ENCODE measurements at regions not wholly inside any gene's neighbourhood (a gene's known extent, or its start where the extent isn't known, plus 50 kb on each side); places are given as distances from the start of the nearest gene placed in this dataset.
"Not testable (repeated sequence)": the region's sequence is repeated elsewhere in the genome, so short reads cannot be mapped to it uniquely, and the experiment has no call there.

GRCh38 chr6:137395316-137395715 lies 98.9 kb downstream of the OLIG3 start:
- DNase-seq = no peak

- no peak for DNase-seq
Measured at GRCh38 chr6:137391061-137391814, 103.0 kb downstream of the OLIG3 start.

GRCh38 chr6:137390334-137390733 lies 103.9 kb downstream of the OLIG3 start:
- no peak for DNase-seq

GRCh38 chr6:137389150-137389704 lies 105.0 kb downstream of the OLIG3 start:
- DNase-seq = peak; percentile 77

- no peak for DNase-seq
Measured at GRCh38 chr6:137387096-137387764, 107.0 kb downstream of the OLIG3 start.

GRCh38 chr6:137383287-137383686 lies 110.9 kb downstream of the OLIG3 start:
- DNase-seq = not testable (repeated sequence)

GRCh38 chr6:137378090-137378369 lies 116.2 kb downstream of the OLIG3 start:
- DNase-seq = no peak

DNA sequence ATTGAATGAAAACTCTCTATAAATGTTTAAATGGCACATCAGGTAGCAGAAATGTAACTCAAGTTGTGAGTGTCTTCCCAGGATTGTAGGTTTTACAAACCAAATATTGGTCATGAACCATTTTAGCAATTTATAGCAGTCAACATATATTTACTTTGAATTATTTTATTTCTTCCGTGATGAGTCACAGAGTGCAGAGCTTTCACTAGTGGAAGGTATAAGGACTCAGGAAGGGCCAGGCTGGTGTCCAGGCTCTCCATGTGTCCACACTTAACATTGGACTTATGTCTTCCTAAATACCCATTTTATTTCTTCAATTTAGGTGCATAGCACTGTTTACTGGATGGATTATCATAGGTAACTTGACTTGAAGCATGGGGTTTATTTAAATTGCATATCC lies 120.9 kb downstream of the OLIG3 start:
- no peak for DNase-seq

GRCh38 chr6:137372532-137372931 lies 121.7 kb downstream of the OLIG3 start:
- no peak for DNase-seq

GRCh38 chr6:137371634-137372016 lies 122.6 kb downstream of the OLIG3 start:
- no peak for DNase-seq

GRCh38 chr6:137370871-137371633 lies 123.1 kb downstream of the OLIG3 start:
- no peak for DNase-seq

- DNase-seq = no peak
Measured at GRCh38 chr6:137369136-137369535, 125.1 kb downstream of the OLIG3 start.

DNA sequence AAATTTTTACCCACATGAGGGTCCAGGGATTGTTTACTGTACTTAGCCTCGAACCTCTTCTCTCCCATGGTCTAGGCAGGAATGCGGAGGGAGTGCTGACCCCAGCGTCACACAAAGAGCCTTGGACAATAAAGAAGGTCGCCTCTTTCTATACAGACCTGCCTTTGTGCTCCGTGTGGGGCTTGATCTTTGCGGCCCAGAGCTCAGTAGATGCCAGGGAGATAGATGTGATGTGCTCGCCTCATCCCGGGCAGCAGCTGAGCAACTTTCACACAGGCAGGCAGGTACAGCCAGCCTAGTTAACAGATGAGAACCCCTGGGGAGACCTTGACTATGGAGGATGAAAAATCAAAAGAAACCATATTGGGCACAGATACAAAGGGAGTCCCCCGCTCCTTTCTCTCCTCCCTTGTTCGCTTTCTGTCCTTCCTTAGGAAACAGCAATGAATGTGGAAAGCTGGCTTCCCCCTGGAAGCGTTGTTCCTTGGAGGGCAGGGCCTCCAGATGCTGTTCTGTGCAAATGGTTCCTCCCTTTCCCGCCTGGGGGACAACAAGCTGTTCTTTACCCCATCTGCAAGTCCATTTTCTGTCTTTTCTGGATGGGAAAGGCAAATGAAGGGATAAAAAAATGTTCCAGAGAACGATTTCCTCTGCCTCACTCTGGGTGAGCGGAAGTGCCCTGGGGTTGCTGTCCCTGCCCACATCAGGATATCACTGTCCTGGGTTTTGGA lies 128.3 kb downstream of the OLIG3 start:
- DNase-seq = no peak

DNA sequence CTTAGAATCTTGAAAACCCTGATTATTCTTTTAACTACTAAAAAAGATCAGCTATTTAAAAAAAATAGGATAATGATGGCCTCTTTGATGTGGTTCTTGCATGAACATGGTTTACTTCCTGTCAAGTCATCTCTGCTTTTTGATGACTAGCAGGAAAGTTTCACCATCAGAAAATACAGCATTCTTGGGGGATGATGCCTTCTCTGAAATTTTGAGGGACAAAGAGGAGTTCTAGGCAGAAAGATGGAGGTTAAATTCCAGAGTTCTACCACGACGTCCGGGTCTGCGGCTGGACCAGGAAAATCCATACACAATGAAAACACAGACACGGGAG lies 130.4 kb downstream of the OLIG3 start:
- no peak for DNase-seq

GRCh38 chr6:137362878-137363804 lies 131.1 kb downstream of the OLIG3 start:
- DNase-seq = no peak

DNA sequence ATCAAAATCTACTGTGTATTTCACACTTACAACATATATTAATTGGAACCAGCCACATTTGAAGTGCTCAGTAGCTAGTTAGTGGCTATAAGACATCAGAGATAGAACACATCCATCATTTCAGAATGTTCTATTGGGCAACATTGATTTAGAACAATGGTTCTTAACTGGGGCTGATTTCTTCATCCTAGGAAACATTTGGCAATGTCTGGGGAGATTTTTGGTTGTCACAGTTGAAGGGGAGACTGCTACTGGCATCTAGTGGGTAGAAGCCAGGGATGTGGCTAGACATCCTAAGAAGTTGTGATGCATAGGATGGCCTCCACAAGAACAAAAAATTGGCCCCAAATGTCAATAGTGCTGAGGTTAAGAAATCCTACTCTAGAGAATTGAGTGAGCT lies 132.5 kb downstream of the OLIG3 start:
- DNase-seq = no peak

- no peak for DNase-seq
Measured at GRCh38 chr6:137358273-137358672, 135.9 kb downstream of the OLIG3 start.

GRCh38 chr6:137357948-137358266 lies 136.3 kb downstream of the OLIG3 start:
- DNase-seq = no peak

GRCh38 chr6:137357263-137357947 lies 136.8 kb downstream of the OLIG3 start:
- no peak for DNase-seq

DNA sequence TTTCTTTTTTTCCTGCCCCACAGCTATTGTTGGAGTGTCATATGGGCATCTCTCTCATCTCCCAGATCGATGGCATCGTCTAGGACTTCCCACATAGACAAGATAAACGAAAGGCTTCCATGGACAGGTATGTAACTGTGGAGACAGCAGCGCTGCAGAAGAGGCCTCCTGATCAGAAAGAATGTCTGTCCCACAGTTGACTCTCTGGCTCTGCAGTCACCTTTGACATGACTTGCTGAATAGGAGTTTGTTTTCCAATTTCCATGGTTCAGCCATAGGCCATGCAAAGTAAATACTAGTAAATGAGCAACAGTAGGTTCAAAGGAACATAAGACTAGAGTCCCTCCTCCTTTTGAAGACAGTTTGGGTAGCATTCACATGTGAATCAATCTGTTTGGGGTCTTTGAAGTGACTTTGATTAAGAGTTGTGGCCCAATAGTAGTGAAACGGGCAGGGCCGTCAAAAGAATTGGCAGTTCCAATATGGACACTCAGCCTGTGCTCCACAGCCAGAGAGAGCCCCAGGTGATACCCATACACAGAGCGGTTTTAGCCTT lies 134.7 kb upstream of the IFNGR1 start:
- no peak for DNase-seq

- DNase-seq = no peak
Measured at GRCh38 chr6:137353346-137353745, 134.2 kb upstream of the IFNGR1 start.
